A673 (cell line): ENCODE measurements at regions not wholly inside any gene's neighbourhood (a gene's known extent, or its start where the extent isn't known, plus 50 kb on each side); places are given as distances from the start of the nearest gene placed in this dataset.

Source experiments
- EZH2 ChIP-seq: fragments of 200-600 bp; sonication (generic); IDR thresholded peaks from 2 replicates; pipeline ENCODE4 v1.6.1; 2017; ENCODE audit warnings: borderline replicate concordance, low read depth, mild to moderate bottlenecking, mixed read lengths, antibody characterized with exemption, low read length; ENCODE audit not compliant: poor library complexity, severe bottlenecking
- TF ChIP-seq, protein P1 (sequence below): fragments of 300-800, 200-600 bp; sonication (generic); conservative IDR thresholded peaks from 2 replicates; pipeline ENCODE4 v1.5.1; 2017; ENCODE audit warnings: low read depth, mild to moderate bottlenecking, antibody characterized with exemption, low read length, moderate library complexity, mixed read lengths

- TF ChIP-seq, protein P1, sequence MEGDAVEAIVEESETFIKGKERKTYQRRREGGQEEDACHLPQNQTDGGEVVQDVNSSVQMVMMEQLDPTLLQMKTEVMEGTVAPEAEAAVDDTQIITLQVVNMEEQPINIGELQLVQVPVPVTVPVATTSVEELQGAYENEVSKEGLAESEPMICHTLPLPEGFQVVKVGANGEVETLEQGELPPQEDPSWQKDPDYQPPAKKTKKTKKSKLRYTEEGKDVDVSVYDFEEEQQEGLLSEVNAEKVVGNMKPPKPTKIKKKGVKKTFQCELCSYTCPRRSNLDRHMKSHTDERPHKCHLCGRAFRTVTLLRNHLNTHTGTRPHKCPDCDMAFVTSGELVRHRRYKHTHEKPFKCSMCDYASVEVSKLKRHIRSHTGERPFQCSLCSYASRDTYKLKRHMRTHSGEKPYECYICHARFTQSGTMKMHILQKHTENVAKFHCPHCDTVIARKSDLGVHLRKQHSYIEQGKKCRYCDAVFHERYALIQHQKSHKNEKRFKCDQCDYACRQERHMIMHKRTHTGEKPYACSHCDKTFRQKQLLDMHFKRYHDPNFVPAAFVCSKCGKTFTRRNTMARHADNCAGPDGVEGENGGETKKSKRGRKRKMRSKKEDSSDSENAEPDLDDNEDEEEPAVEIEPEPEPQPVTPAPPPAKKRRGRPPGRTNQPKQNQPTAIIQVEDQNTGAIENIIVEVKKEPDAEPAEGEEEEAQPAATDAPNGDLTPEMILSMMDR = no peak
- no peak for TF ChIP-seq EZH2
Measured at GRCh38 chr12:42696406-42697149, 107.0 kb upstream of the PRICKLE1 start.
